Neuronal stem cell (in vitro differentiated cells): ENCODE measurements at regions not wholly inside any gene's neighbourhood (a gene's known extent, or its start where the extent isn't known, plus 50 kb on each side); places are given as distances from the start of the nearest gene placed in this dataset.
"Not testable (repeated sequence)": the region's sequence is repeated elsewhere in the genome, so short reads cannot be mapped to it uniquely, and the experiment has no call there.

Experiments used
- DNase-seq: peaks from one replicate; pipeline ENCODE4 v3.0.0-alpha.2; 2013; ENCODE audit warnings: low spot score
- H2AFZ ChIP-seq: one replicate; pipeline ENCODE4 v1.6.1; 2013; ENCODE audit warnings: mild to moderate bottlenecking, low read length, inconsistent platforms
- H2AK5ac ChIP-seq: 2 replicates; pipeline ENCODE4 v1.6.1; 2013; ENCODE audit warnings: low read depth, mild to moderate bottlenecking, inconsistent platforms, low read length, moderate library complexity, mixed read lengths
- H2BK120ac ChIP-seq: 2 replicates; pipeline ENCODE4 v1.6.1; 2013; ENCODE audit warnings: low read depth, mild to moderate bottlenecking, inconsistent platforms, low read length, moderate library complexity, mixed read lengths
- H2BK12ac ChIP-seq: one replicate; pipeline ENCODE4 v1.6.1; 2013; ENCODE audit warnings: low read length, inconsistent platforms
- H2BK15ac ChIP-seq: 2 replicates; pipeline ENCODE4 v1.6.1; 2013; ENCODE audit warnings: mild to moderate bottlenecking, low read length, inconsistent platforms, mixed read lengths
- H2BK5ac ChIP-seq: one replicate; pipeline ENCODE4 v1.6.1; 2013; ENCODE audit warnings: inconsistent platforms, mild to moderate bottlenecking, low read length, moderate library complexity
- H3K14ac ChIP-seq: one replicate; pipeline ENCODE4 v1.6.1; 2013; ENCODE audit warnings: low read length, inconsistent platforms
- H3K18ac ChIP-seq: 2 replicates; pipeline ENCODE4 v1.6.1; 2013; ENCODE audit warnings: low read length, inconsistent platforms
- H3K23ac ChIP-seq: 2 replicates; pipeline ENCODE4 v1.6.1; 2013; ENCODE audit warnings: low read depth, mild to moderate bottlenecking, mixed read lengths, low read length, inconsistent platforms; ENCODE audit not compliant: poor library complexity
- H3K27ac ChIP-seq: replicated peaks from 3 replicates; pipeline ENCODE4 v1.5.1; 2013; ENCODE audit warnings: low read length, inconsistent platforms
- H3K27me3 ChIP-seq, 3 experiments: 2 replicates each; pipeline ENCODE4 v1.6.1; 2013; ENCODE audit warnings: low read length in 3 of 3, mild to moderate bottlenecking in 2 of 3, inconsistent platforms in 1 of 3, low read depth in 1 of 3, mixed read lengths in 1 of 3, moderate library complexity in 1 of 3; ENCODE audit not compliant: control insufficient read depth in 3 of 3, insufficient read depth in 3 of 3
- H3K36me3 ChIP-seq, 2 donors: replicated peaks in 1 of 2; 2 replicates each; pipeline ENCODE4 v1.6.1; 2013; ENCODE audit warnings: low read length in 2 of 2; ENCODE audit not compliant: control insufficient read depth in 2 of 2, insufficient read depth in 2 of 2
- H3K4ac ChIP-seq: 2 replicates; pipeline ENCODE4 v1.6.1; 2013; ENCODE audit warnings: inconsistent platforms, mild to moderate bottlenecking, low read length, moderate library complexity
- H3K4me1 ChIP-seq, 2 donors: 1 replicate in 1 of 2; 2 replicates in 1 of 2; pipeline ENCODE4 v1.6.1; 2013; ENCODE audit warnings: low read length in 2 of 2, low read depth in 1 of 2; ENCODE audit not compliant: control insufficient read depth in 2 of 2, insufficient read depth in 1 of 2
- H3K4me2 ChIP-seq: one replicate; pipeline ENCODE4 v1.6.1; 2013; ENCODE audit warnings: mild to moderate bottlenecking, low read length, inconsistent platforms; ENCODE audit not compliant: insufficient read depth, poor library complexity, severe bottlenecking
- H3K4me3 ChIP-seq, 2 donors: 2 replicates each; pipeline ENCODE4 v1.5.1; 2013; ENCODE audit warnings: low read length in 2 of 2, mild to moderate bottlenecking in 2 of 2, inconsistent platforms in 1 of 2, moderate library complexity in 1 of 2
- H3K79me1 ChIP-seq: one replicate; pipeline ENCODE4 v1.6.1; 2013; ENCODE audit warnings: low read depth, mild to moderate bottlenecking, inconsistent platforms, low read length, moderate library complexity
- H3K9ac ChIP-seq: one replicate; pipeline ENCODE4 v1.6.1; 2013; ENCODE audit warnings: mild to moderate bottlenecking, low read depth, low read length, inconsistent platforms; ENCODE audit not compliant: poor library complexity
- H3K9me3 ChIP-seq, 2 donors: replicated peaks in 1 of 2; 2 replicates each; pipeline versions ENCODE3 to v1.6.1; 2013; ENCODE audit warnings: low read length in 2 of 2, mild to moderate bottlenecking in 2 of 2, inconsistent platforms in 1 of 2, low read depth in 1 of 2, mixed read lengths in 1 of 2, moderate library complexity in 1 of 2; ENCODE audit not compliant: control insufficient read depth in 2 of 2, insufficient read depth in 1 of 2
- H4K8ac ChIP-seq: one replicate; pipeline ENCODE4 v1.6.1; 2013; ENCODE audit warnings: low read depth, mild to moderate bottlenecking, inconsistent platforms, low read length, moderate library complexity
- H4K91ac ChIP-seq: one replicate; pipeline ENCODE4 v1.6.1; 2013; ENCODE audit warnings: low read length, low read depth, mild to moderate bottlenecking, inconsistent platforms; ENCODE audit not compliant: poor library complexity
- WGBS, 2 donors: extraction: QIAGEN DNeasy Blood & Tissue Kit; methylation state at CpG; one replicate each; pipeline ENCODE4 v1.1.7; 2013; ENCODE audit warnings: missing lambda C conversion rate in 2 of 2, mixed read lengths in 1 of 2; ENCODE audit not compliant: insufficient read length in 2 of 2, insufficient replicate concordance in 1 of 2; ENCODE audit errors: extremely low coverage in 2 of 2; 5-methylcytosine and 5-hydroxymethylcytosine counted together

GRCh38 chr20:30175681-30176080, 1081.8 kb upstream of the DEFB115 start:
- Histone ChIP-seq H2AFZ (no peak overlapping the region), H2BK120ac (no peak overlapping the region)

GRCh38 chr20:30183124-30183523, 1074.3 kb upstream of the DEFB115 start:
- H3K36me3 ChIP-seq, H3K4me3 ChIP-seq, H3K4ac ChIP-seq, H3K27me3 ChIP-seq, H3K4me2 ChIP-seq, H3K18ac ChIP-seq, H3K23ac ChIP-seq, H4K91ac ChIP-seq, H2AK5ac ChIP-seq, DNase-seq, H3K9ac ChIP-seq, H3K9me3 ChIP-seq, H2BK15ac ChIP-seq, H3K79me1 ChIP-seq, H3K27ac ChIP-seq, H3K14ac ChIP-seq, H3K4me1 ChIP-seq, H2BK5ac ChIP-seq, H2AFZ ChIP-seq, H2BK120ac ChIP-seq, H2BK12ac ChIP-seq, H4K8ac ChIP-seq: not testable (repeated sequence)

More at GRCh38 chr20:30175681-30176080, 1081.8 kb upstream of the DEFB115 start:
- Histone ChIP-seq H3K9ac (no peak overlapping the region), H3K4me2 (no peak overlapping the region), H3K36me3 (no peaks in the 10 kb centered on the region), H2BK12ac (no peak overlapping the region), H2AK5ac (no peak overlapping the region), H3K27ac (no peak overlapping the region), H3K4me3 (no peak overlapping the region), H3K4ac (no peak overlapping the region), H4K8ac (no peak overlapping the region), H3K9me3 (no peaks in the 10 kb centered on the region), H3K14ac (no peak overlapping the region), H3K23ac (no peak overlapping the region), H2BK15ac (no peak overlapping the region), H3K27me3 (no peaks in the 10 kb centered on the region), H3K79me1 (no peaks in the 10 kb centered on the region), H3K18ac (no peak overlapping the region), H3K4me1 (no peaks in the 10 kb centered on the region), H4K91ac (no peak overlapping the region), H2BK5ac (no peak overlapping the region)
- no CpG with 5 or more reads among the region's 14 CpGs for WGBS, 2 donors
- no peak for DNase-seq

GRCh38 chr20:30191785-30192184, 1065.7 kb upstream of the DEFB115 start:
- not testable (repeated sequence) for H4K8ac ChIP-seq, H3K79me1 ChIP-seq, H2BK120ac ChIP-seq, H2AFZ ChIP-seq, H4K91ac ChIP-seq, H3K27ac ChIP-seq, H3K4ac ChIP-seq, H3K27me3 ChIP-seq, H2BK12ac ChIP-seq, H2AK5ac ChIP-seq, H3K36me3 ChIP-seq, H3K14ac ChIP-seq, H3K23ac ChIP-seq, H3K4me2 ChIP-seq, H2BK15ac ChIP-seq, H2BK5ac ChIP-seq, H3K9ac ChIP-seq, H3K9me3 ChIP-seq, H3K4me1 ChIP-seq, H3K18ac ChIP-seq, DNase-seq, H3K4me3 ChIP-seq

- not testable (repeated sequence) for H3K23ac ChIP-seq, H4K91ac ChIP-seq, H4K8ac ChIP-seq, H3K4me3 ChIP-seq, H3K14ac ChIP-seq, H3K4me1 ChIP-seq, DNase-seq, H3K9ac ChIP-seq, H3K9me3 ChIP-seq, H3K4ac ChIP-seq, H3K36me3 ChIP-seq, H3K27me3 ChIP-seq, H2AFZ ChIP-seq, H2BK120ac ChIP-seq, H2AK5ac ChIP-seq, H3K4me2 ChIP-seq, H2BK5ac ChIP-seq, H3K18ac ChIP-seq, H2BK12ac ChIP-seq, H3K79me1 ChIP-seq, H2BK15ac ChIP-seq, H3K27ac ChIP-seq
Observed at GRCh38 chr20:30234477-30234876, 1023.0 kb upstream of the DEFB115 start.
